Fibroblast of peridontal ligament (primary cell): ENCODE measurements at regions not wholly inside any gene's neighbourhood (a gene's known extent, or its start where the extent isn't known, plus 50 kb on each side); places are given as distances from the start of the nearest gene placed in this dataset.

Experiments used
- DNase-seq: peaks from one replicate; pipeline ENCODE4 v3.0.0-alpha.2; 2010; ENCODE audit errors: extremely low read depth

- DNase-seq: no peak
Measured at GRCh38 chr2:5953525-5953924, 261.3 kb downstream of the SOX11 start.

- no peak for DNase-seq
Measured at GRCh38 chr2:5954509-5954908, 262.3 kb downstream of the SOX11 start.

GRCh38 chr2:5955921-5956320 lies 263.7 kb downstream of the SOX11 start:
- no peak for DNase-seq

GRCh38 chr2:5959836-5960820 lies 267.9 kb downstream of the SOX11 start:
- DNase-seq: no peak

- no peak for DNase-seq
Measured at GRCh38 chr2:5967506-5967905, 275.3 kb downstream of the SOX11 start.

- DNase-seq: no peak
Measured at GRCh38 chr2:5969303-5969702, 277.1 kb downstream of the SOX11 start.

GRCh38 chr2:5970347-5970746 lies 278.2 kb downstream of the SOX11 start:
- DNase-seq: no peak

GRCh38 chr2:5974477-5974876 lies 282.3 kb downstream of the SOX11 start:
- DNase-seq: no peak

GRCh38 chr2:5975401-5975800 lies 283.2 kb downstream of the SOX11 start:
- DNase-seq: no peak

- no peak for DNase-seq
Measured at GRCh38 chr2:5976531-5977065, 284.4 kb downstream of the SOX11 start.

GRCh38 chr2:5977477-5977876 lies 285.3 kb downstream of the SOX11 start:
- DNase-seq: no peak

GRCh38 chr2:5978131-5978751 lies 286.1 kb downstream of the SOX11 start:
- no peak for DNase-seq

GRCh38 chr2:5980450-5981190 lies 288.4 kb downstream of the SOX11 start:
- DNase-seq: no peak

GRCh38 chr2:5982193-5982902 lies 290.2 kb downstream of the SOX11 start:
- no peak for DNase-seq

- no peak for DNase-seq
Measured at GRCh38 chr2:5982903-5983265, 290.7 kb downstream of the SOX11 start.

- no peak for DNase-seq
Measured at GRCh38 chr2:5983511-5984272, 291.5 kb downstream of the SOX11 start.

GRCh38 chr2:5984273-5984655 lies 292.1 kb downstream of the SOX11 start:
- no peak for DNase-seq

GRCh38 chr2:5984946-5985345 lies 292.8 kb downstream of the SOX11 start:
- no peak for DNase-seq

GRCh38 chr2:5985536-5986385 lies 293.6 kb downstream of the SOX11 start:
- no peak for DNase-seq
